HG03039 (cell line): ENCODE measurements at regions not wholly inside any gene's neighbourhood (a gene's known extent, or its start where the extent isn't known, plus 50 kb on each side); places are given as distances from the start of the nearest gene placed in this dataset.

ENCODE experiments used
- ATAC-seq: cut with Tn5 transposase; IDR thresholded peaks from one replicate; pipeline ENCODE4 v1.9.1; 2021; ENCODE audit warnings: mild to moderate bottlenecking, moderate library complexity; ENCODE audit not compliant: unreplicated experiment

DNA sequence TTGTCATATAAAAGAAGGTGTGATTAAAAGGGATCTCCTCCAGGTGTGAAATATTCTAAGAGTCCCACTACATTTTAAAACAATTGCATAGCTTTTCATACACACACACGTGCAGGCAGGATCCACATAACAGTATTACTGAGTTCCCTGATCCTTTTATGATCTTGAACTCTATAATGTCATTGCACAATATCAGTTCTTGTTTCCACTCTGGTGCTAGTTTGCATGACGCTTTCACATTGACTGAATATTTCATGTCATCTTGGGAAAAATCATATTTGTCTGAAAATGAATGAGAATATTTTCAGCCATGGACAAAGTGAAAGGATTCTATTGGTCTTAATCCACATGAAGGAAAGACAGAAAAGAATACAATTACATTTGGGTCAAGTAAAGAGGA is 703.8 kb downstream of the CDH8 start:
- no peak for ATAC-seq

DNA sequence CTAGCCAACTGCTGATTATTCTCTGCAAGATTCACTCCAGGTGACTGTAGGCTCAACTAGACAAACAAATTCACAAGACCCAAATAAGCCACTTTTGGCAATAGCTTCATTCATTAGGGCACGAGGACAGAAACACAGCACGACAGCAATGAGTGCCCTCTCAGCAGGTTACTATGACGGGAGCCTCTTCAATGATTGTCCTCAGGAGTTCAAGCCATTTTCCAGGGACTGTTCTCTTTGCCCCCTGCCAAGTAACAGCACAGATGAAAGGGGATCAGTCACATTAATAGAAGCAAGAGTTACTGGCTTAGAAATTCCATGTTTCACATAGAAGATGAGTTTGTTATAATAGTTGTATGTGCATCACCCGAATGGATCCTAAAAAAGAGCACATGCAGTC is 712.2 kb downstream of the CDH8 start:
- no peak for ATAC-seq

GRCh38 chr16:61323456-61323855 is 712.8 kb downstream of the CDH8 start:
- no peak for ATAC-seq

DNA sequence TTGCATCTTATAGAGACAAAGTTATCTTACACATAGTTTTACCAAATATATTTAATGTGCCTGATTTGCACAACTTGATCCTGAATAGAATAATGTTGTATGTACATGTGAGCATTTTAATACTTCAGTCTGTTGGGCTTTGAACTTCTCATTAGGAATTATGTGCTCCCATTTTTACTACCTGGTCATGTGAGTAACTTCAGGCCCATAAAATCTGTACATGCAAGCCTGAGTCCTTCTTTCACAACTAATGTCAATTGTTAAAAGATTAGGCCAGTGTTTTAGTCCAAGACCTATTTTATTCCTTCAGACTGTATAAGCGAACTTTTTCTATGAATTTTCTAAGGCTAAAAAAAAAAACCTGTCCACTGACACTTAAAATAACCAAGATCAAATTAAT is 715.4 kb downstream of the CDH8 start:
- no peak for ATAC-seq

- ATAC-seq: no peak
Observed at GRCh38 chr16:61313931-61314330, 722.3 kb downstream of the CDH8 start.

DNA sequence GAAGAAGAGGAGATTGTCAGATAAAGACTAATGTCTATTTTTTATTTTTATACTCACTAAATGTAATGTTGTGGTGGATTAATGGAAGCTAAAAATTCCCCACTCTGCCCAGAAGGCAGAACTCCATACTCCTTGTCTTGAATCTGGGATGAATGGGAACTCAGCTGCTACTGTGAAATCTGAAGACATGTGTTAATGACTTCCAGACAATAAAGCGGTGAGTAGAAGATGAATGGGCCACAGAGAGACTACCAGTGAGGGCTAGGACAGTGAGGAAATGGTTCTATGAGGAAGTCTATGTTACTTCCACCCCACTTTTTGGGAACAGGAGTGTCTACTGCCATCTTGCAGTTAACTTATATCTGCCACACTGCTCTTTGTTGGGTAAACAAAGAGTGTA is 726.9 kb downstream of the CDH8 start:
- ATAC-seq: no peak

DNA sequence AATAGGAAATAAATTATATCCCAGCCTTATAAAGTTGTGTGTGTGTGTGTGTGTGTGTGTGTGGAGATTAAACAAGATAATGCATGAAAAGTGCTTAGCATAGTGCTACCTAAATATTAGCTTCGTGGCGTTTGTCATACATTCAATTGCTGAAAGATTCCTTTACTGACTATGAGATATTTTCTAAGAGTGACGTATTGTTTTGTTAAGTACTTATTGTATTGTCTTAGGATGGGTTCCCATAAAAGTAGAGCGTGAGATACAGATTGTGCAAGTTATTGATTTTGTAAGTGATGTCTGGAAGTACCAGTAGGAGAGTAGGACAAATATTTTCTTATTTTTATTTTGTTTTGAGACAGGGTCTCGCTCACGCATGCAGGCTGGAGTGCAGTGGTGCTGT is 730.0 kb downstream of the CDH8 start:
- ATAC-seq: no peak

DNA sequence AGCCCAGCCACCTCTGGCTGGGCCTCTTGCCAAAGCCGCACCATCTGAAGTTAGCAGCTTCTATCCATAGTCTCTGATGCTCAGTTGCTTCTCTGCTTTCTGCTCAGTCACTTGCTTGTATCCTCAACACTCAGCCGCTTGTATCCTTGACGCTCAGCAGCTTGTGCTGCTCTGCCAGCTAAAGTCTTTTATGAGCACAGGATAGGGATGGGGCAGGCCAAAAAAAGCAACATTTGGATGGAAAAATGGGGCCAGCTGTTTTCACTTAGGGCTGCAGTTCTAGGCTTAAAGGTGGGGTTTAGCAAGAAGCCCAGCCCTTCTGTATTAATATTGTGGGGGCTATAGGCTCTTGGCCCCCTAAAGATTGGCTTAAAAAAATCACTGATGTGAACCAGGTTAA is 739.4 kb downstream of the CDH8 start:
- no peak for ATAC-seq

DNA sequence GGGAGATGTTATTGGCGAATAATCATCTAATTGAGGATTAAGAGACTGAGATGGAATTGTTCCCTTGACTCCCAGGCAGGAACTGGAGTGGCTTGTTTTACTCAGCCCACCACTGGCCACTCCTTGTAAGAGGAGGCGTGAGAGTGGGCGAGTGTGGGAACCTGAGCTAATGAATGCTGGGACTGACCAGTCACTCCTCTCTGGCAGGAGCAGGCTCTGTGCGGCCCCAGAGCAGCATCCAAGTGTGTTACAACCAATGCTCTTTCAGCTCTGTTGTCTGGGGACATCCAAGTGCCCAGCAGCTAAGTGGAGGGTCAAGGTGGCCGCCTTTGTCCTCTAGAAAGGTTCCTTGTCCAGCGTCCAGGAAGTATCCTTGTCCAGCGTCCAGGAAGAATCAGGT is 739.9 kb downstream of the CDH8 start:
- ATAC-seq: no peak

DNA sequence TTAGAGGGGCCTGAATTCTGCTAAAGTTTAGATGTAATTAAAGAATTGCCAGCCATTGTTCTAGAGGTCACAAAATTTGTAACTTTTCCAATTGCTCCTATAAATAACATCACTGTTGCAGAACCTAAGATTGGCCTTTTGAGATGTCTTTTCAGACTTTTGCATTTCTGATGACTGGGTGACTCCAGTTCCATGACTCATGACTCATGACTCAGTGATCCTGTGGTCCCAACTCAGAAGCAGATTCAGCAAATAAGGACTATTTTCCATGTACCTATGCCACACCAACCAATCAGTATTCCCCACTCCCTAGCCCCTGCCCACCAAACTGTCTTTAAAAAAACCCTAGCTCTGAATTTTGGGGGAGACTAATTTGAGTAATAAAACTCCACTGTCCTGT is 740.9 kb downstream of the CDH8 start:
- no peak for ATAC-seq

DNA sequence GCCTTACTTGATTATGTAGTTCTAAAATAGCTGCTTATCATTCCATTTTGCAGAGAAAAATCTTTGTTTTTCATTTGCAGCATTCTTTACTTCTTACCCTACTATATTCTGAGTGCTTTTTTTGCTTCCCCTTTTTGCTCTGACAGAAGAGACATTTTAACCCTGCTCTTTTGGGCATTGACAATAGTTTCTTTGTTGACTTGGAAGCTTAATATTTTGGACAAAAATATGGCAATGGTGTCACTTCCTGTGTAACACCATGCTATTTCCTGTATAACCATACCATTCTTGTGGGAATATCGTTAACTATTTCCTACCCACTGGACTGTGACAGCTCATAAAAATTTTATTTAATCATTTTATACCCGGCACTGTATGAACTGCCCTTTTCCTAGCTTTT is 747.1 kb downstream of the CDH8 start:
- ATAC-seq: no peak

DNA sequence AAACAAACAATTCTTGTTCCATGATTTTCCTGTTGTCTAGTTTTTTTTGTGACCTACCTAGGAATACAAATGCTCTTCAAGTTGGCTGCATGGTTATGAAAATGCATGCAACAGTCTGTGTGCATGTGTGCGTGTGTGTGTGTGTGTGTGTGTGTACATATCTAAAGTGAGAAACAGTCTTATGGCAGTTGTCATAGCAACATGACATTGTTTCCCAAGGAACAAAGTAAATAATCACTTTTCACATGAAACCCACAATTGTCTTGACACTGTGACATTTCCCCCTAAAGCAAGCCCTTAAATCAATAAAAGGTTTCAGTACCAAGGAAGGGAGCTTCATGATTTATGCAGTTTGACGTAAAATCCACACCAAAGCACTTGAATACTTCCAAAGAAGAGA is 758.4 kb downstream of the CDH8 start:
- no peak for ATAC-seq

DNA sequence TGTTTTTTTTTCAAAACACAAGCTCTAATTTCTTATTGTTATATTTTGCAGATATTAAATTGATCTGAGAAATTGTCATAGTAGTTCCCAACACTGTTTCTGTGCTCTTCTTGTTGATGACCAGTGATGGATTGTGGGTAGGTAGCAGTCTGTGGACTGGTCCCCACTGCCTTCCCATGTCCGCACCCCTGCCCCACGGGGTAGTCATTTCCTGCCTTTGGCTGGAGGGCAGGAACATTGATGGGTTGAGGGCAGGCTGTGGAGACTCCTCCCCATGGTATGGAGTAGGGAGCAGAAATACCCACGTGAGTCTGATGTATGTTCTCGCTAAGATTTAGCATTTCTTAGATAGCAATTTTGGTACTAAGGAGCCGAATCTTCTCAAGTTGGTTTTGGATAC is 762.0 kb downstream of the CDH8 start:
- ATAC-seq: no peak

DNA sequence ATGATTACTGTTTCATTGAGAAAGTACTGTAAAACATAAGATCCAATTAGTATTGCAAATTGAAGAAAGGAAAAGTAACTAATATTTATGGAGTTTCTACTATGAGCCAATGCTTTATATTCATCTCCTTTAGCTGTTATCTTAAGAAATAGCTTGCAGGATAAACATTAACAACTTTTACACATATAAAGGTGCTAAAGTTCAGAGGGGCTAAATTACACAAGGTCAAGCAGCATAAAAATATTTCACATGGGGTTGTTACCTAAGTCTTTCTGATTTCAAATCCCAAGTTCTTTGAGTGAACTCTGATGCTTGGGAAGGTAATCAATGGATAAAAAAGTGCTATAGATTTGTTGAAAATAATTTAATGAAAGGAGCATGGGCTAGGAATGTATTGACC is 765.5 kb downstream of the CDH8 start:
- no peak for ATAC-seq

DNA sequence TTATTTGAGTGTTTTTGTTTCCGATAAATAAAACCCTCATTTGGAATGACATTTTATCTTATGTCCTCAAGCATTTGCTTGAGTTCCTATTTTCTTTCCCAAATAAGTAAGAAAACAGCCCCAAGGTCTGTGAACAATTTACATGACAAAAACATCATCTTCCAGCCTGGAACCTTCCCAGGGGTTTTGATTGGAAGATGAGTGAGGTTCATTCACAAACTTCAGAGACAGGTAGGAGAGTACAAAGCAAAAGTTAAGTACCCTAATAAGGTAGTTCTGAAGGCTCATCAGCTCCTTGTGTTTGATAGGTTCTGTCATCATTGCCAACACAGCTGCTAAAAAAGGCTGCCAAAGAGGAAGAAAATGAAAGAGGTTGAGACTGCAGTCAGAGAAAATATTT is 772.8 kb downstream of the CDH8 start:
- ATAC-seq: no peak

- ATAC-seq: no peak
Observed at GRCh38 chr16:61261315-61261714, 774.9 kb downstream of the CDH8 start.

DNA sequence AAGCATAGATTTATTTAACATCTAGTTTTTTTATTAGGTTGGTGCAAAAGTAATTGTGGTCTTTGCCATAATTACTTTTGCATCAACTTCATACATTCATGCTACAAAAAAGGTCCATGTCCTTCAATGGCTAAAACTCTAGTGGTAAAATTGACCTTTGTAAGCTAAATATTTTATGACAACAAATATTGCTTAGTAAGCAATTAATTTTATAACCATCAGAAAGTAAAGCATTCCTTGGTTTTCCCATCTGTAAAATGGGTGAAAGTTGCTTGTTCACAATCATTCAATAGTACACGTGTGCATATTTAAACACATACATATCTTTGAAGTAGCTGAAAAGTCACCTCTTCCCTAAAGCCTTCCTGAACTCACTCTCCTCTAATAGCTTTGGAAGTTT is 789.6 kb downstream of the CDH8 start:
- ATAC-seq: no peak

GRCh38 chr16:61243954-61244353 is 792.3 kb downstream of the CDH8 start:
- ATAC-seq: no peak

- ATAC-seq: no peak
Observed at GRCh38 chr16:61237884-61238485, 798.3 kb downstream of the CDH8 start.

- ATAC-seq: no peak
Observed at GRCh38 chr16:61233713-61234112, 802.5 kb downstream of the CDH8 start.

- no peak for ATAC-seq
Observed at GRCh38 chr16:61228371-61228770, 807.9 kb downstream of the CDH8 start.

DNA sequence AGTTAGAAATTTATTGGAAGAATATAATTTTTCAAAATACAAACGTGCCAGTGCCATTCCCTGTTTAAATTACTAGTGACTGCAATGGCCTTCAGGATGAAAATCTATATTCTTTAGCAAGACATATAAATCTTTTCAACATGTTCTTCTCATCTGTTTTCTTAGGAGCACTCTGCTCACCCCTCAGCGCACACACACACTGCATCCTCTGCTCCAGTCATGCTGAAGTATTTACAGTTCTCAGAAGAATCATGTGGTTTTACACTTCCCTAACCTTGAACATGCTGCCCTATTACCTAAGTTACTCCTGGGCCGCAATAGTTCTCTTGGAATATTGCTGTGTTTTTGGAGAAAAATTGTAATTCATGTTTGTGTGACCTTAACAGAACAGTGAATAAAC is 820.6 kb downstream of the CDH8 start:
- no peak for ATAC-seq

- ATAC-seq: no peak
Observed at GRCh38 chr16:61214780-61215179, 821.5 kb downstream of the CDH8 start.

GRCh38 chr16:61210076-61210475 is 826.2 kb downstream of the CDH8 start:
- ATAC-seq: no peak
